NCI-H1092 treated with DMSO at 0.1 percent for 48 hours (cell line): ENCODE measurements at regions not wholly inside any gene's neighbourhood (a gene's known extent, or its start where the extent isn't known, plus 50 kb on each side); places are given as distances from the start of the nearest gene placed in this dataset.
A peak's percentile ranks its signal among the peaks of the same experiment; 100 is the strongest.
"Not testable (repeated sequence)": the region's sequence is repeated elsewhere in the genome, so short reads cannot be mapped to it uniquely, and the experiment has no call there.

Source experiments
- DNase-seq: peaks from one replicate; lab custom pipeline; 2025; lab: John Stamatoyannopoulos, UW

- no peak for DNase-seq
Measured at GRCh38 chr6:94217836-94218235, 798.5 kb upstream of the EPHA7 start.

GRCh38 chr6:94215552-94215951, 796.2 kb upstream of the EPHA7 start:
- DNase-seq: no peak

GRCh38 chr6:94213226-94213625, 793.9 kb upstream of the EPHA7 start:
- no peak for DNase-seq

- no peak for DNase-seq
Measured at GRCh38 chr6:94196891-94197290, 777.5 kb upstream of the EPHA7 start.

GRCh38 chr6:94190030-94190429, 770.7 kb upstream of the EPHA7 start:
- DNase-seq: no peak

GRCh38 chr6:94184666-94185464, 765.5 kb upstream of the EPHA7 start:
- DNase-seq: no peak

GRCh38 chr6:94177429-94177828, 758.1 kb upstream of the EPHA7 start:
- DNase-seq: no peak

- DNase-seq: peak; percentile 4
Measured at GRCh38 chr6:94175465-94175864, 756.1 kb upstream of the EPHA7 start.

- DNase-seq: no peak
Measured at GRCh38 chr6:94163877-94164276, 744.5 kb upstream of the EPHA7 start.

- DNase-seq: no peak
Measured at GRCh38 chr6:94150886-94151285, 731.5 kb upstream of the EPHA7 start.

GRCh38 chr6:94144807-94145206, 725.4 kb upstream of the EPHA7 start:
- no peak for DNase-seq

GRCh38 chr6:94137178-94137577, 717.8 kb upstream of the EPHA7 start:
- not testable (repeated sequence) for DNase-seq

- no peak for DNase-seq
Measured at GRCh38 chr6:94133106-94133505, 713.7 kb upstream of the EPHA7 start.

- no peak for DNase-seq
Measured at GRCh38 chr6:94131271-94131670, 711.9 kb upstream of the EPHA7 start.

- no peak for DNase-seq
Measured at GRCh38 chr6:94130478-94130877, 711.1 kb upstream of the EPHA7 start.

GRCh38 chr6:94129926-94130325, 710.6 kb upstream of the EPHA7 start:
- DNase-seq: no peak

- no peak for DNase-seq
Measured at GRCh38 chr6:94127716-94128115, 708.4 kb upstream of the EPHA7 start.

GRCh38 chr6:94124333-94124732, 705.0 kb upstream of the EPHA7 start:
- DNase-seq: no peak

GRCh38 chr6:94121094-94121493, 701.7 kb upstream of the EPHA7 start:
- no peak for DNase-seq

GRCh38 chr6:94099072-94099471, 679.7 kb upstream of the EPHA7 start:
- no peak for DNase-seq

GRCh38 chr6:94095961-94096360, 676.6 kb upstream of the EPHA7 start:
- DNase-seq: no peak

GRCh38 chr6:94089941-94090340, 670.6 kb upstream of the EPHA7 start:
- DNase-seq: no peak

- DNase-seq: no peak
Measured at GRCh38 chr6:94088870-94089269, 669.5 kb upstream of the EPHA7 start.

- no peak for DNase-seq
Measured at GRCh38 chr6:94074764-94075163, 655.4 kb upstream of the EPHA7 start.
